Endodermal cell (in vitro differentiated cells): ENCODE measurements at regions not wholly inside any gene's neighbourhood (a gene's known extent, or its start where the extent isn't known, plus 50 kb on each side); places are given as distances from the start of the nearest gene placed in this dataset.
"Not testable (repeated sequence)": the region's sequence is repeated elsewhere in the genome, so short reads cannot be mapped to it uniquely, and the experiment has no call there.

ENCODE experiments used
- DNase-seq: peaks from one replicate; pipeline ENCODE4 v3.0.0-alpha.2; 2017
- H3K27ac ChIP-seq: 2 replicates; pipeline ENCODE4 v1.5.1; 2013; ENCODE audit warnings: mild to moderate bottlenecking, low read depth, low read length, moderate library complexity
- H3K27me3 ChIP-seq: 2 replicates; pipeline ENCODE4 v1.6.1; 2013; ENCODE audit warnings: mild to moderate bottlenecking, low read length, moderate library complexity; ENCODE audit not compliant: insufficient read depth, control insufficient read depth, poor library complexity, severe bottlenecking
- H3K36me3 ChIP-seq: 2 replicates; pipeline ENCODE4 v1.7.0; 2013; ENCODE audit warnings: mild to moderate bottlenecking, low read length, moderate library complexity; ENCODE audit not compliant: control insufficient read depth, insufficient read depth
- H3K4me1 ChIP-seq: one replicate; pipeline ENCODE4 v1.7.0; 2013; ENCODE audit warnings: low read length; ENCODE audit not compliant: control insufficient read depth, insufficient read depth
- H3K4me3 ChIP-seq: 2 replicates; pipeline ENCODE4 v1.5.1; 2013; ENCODE audit warnings: mild to moderate bottlenecking, low read length, moderate library complexity
- H3K9ac ChIP-seq: 2 replicates; pipeline ENCODE4 v1.6.1; 2013; ENCODE audit warnings: mild to moderate bottlenecking, low read length, moderate library complexity; ENCODE audit not compliant: poor library complexity, severe bottlenecking; ENCODE audit errors: extremely low read depth
- H3K9me3 ChIP-seq: 2 replicates; pipeline ENCODE4 v1.6.1; 2013; ENCODE audit warnings: mild to moderate bottlenecking, low read length, moderate library complexity; ENCODE audit not compliant: control insufficient read depth
- H3K27ac Mint-ChIP-seq: 2 replicates; pipeline ENCODE4 v1.8.0; 2020; ENCODE audit warnings: mixed read lengths
- H3K27me3 Mint-ChIP-seq: 2 replicates; pipeline ENCODE4 v1.8.0; 2021; ENCODE audit warnings: mild to moderate bottlenecking, mixed read lengths; ENCODE audit not compliant: insufficient read depth
- H3K36me3 Mint-ChIP-seq: 2 replicates; pipeline ENCODE4 v1.8.0; 2020; ENCODE audit warnings: low read depth, mixed read lengths
- H3K4me1 Mint-ChIP-seq: 2 replicates; pipeline ENCODE4 v1.8.0; 2020; ENCODE audit warnings: mixed read lengths
- H3K4me3 Mint-ChIP-seq: 2 replicates; pipeline ENCODE4 v1.8.0; 2020; ENCODE audit warnings: mild to moderate bottlenecking, moderate library complexity, mixed read lengths
- H3K9me3 Mint-ChIP-seq: 2 replicates; pipeline ENCODE4 v1.8.0; 2020; ENCODE audit warnings: mild to moderate bottlenecking, mixed read lengths
- WGBS, 2 experiments: methylation state at CpG; one replicate each; pipeline versions ENCODE4 v1.1.5 to v1.1.7; 2013; ENCODE audit warnings: missing lambda C conversion rate in 2 of 2, mixed read lengths in 1 of 2; ENCODE audit not compliant: insufficient coverage in 1 of 2, insufficient read length in 1 of 2; 5-methylcytosine and 5-hydroxymethylcytosine counted together
- TF ChIP-seq, protein P1 (sequence below): fragments of 200-600 bp; sonication (generic); conservative IDR thresholded peaks from 2 replicates; pipeline ENCODE4 v1.5.0; 2021; ENCODE audit warnings: antibody characterized with exemption, mild to moderate bottlenecking

GRCh38 chrX:148120999-148121623 lies 140.0 kb downstream of the FMR1NB start:
- Histone ChIP-seq H3K27ac (no peak overlapping the region), H3K9me3 (no peaks in the 10 kb centered on the region), H3K4me3 (no peak overlapping the region), H3K27me3 (no peaks in the 10 kb centered on the region), H3K36me3 (no peaks in the 10 kb centered on the region), H3K4me1 (no peaks in the 10 kb centered on the region), H3K9ac (no peak overlapping the region)
- no peak overlapping the region for H3K4me3 Mint-ChIP-seq
- no peaks in the 10 kb centered on the region for H3K4me1 Mint-ChIP-seq
- TF ChIP-seq, protein P1, sequence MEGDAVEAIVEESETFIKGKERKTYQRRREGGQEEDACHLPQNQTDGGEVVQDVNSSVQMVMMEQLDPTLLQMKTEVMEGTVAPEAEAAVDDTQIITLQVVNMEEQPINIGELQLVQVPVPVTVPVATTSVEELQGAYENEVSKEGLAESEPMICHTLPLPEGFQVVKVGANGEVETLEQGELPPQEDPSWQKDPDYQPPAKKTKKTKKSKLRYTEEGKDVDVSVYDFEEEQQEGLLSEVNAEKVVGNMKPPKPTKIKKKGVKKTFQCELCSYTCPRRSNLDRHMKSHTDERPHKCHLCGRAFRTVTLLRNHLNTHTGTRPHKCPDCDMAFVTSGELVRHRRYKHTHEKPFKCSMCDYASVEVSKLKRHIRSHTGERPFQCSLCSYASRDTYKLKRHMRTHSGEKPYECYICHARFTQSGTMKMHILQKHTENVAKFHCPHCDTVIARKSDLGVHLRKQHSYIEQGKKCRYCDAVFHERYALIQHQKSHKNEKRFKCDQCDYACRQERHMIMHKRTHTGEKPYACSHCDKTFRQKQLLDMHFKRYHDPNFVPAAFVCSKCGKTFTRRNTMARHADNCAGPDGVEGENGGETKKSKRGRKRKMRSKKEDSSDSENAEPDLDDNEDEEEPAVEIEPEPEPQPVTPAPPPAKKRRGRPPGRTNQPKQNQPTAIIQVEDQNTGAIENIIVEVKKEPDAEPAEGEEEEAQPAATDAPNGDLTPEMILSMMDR = no peak
- no peak for DNase-seq
- H3K9me3 Mint-ChIP-seq = peaks cover 44% of the 10 kb centered on the region
- no peaks in the 10 kb centered on the region for H3K36me3 Mint-ChIP-seq
- H3K27ac Mint-ChIP-seq = no peak overlapping the region
- H3K27me3 Mint-ChIP-seq = no peaks in the 10 kb centered on the region
- WGBS, 2 experiments = 83% methylated on average over 1 of the region's 3 CpGs; no CpG with 5 or more reads in 1 of the 2 experiments

DNA sequence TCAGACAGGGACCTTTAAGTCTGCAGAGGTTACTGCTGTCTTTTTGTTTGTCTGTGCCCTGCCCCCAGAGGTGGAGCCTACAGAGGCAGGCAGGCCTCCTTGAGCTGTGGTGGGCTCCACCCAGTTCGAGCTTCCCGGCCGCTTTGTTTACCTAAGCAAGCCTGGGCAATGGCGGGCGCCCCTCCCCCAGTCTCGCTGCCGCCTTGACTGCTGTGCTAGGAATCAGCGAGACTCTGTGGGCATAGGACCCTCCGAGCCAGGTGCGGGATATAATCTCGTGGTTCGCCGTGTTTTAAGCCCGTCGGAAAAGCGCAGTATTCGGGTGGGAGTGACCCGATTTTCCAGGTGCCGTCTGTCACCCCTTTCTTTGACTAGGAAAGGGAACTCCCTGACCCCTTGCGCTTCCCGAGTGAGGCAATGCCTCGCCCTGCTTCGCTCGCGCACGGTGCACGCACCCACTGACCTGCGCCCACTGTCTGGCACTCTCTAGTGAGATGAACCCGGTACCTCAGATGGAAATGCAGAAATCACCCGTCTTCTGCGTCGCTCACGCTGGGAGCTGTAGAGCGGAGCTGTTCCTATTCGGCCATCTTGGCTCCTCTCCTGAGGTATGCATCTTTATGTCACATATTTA lies 147.9 kb downstream of the FMR1NB start:
- H3K27ac Mint-ChIP-seq = peak overlapping the region; percentile 92
- H3K36me3 ChIP-seq, H3K9me3 ChIP-seq, H3K4me1 Mint-ChIP-seq, H3K27ac ChIP-seq, H3K36me3 Mint-ChIP-seq, H3K4me1 ChIP-seq, H3K9ac ChIP-seq, H3K27me3 Mint-ChIP-seq, H3K4me3 ChIP-seq, H3K27me3 ChIP-seq: not testable (repeated sequence)
- DNase-seq = peak; percentile 58
- 53 to 100% methylated on average over 6 to 25 of the region's 35 CpGs for WGBS, 2 experiments
- peaks cover 23% of the 10 kb centered on the region for H3K9me3 Mint-ChIP-seq
- H3K4me3 Mint-ChIP-seq = peak overlapping the region; percentile 73

DNA sequence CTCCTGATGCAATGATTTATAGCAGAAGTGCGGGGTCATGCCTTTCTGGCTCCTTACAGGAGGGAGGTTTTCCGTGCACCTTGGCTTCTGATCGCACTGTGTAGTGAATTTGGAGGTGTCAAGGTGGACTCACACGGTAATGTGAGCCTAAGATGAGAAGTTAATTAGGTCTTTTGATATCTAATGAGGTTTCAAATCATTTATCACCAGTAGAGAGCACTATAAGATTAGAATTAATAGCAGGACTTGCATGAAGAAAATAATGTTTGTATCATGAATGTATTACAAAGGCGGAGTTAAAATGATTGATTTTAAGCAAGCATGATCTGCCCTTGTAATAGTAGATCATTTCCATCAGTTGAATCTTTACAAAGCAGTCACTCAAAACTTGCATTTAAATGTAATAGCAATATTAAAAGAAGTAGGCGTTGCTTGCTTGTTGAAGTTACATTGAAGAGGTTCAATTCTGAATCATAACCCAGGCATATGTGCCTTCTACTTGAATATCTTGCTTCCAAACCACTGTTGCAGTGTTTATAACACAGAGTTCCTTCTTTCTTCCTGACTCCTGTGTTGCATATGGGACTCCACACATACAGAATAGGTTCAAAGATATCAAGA lies 152.1 kb downstream of the FMR1NB start:
- no peaks in the 10 kb centered on the region for H3K27me3 ChIP-seq
- H3K4me1 ChIP-seq = no peaks in the 10 kb centered on the region
- Mint-ChIP-seq H3K27ac (no peak overlapping the region), H3K36me3 (no peaks in the 10 kb centered on the region), H3K4me1 (no peaks in the 10 kb centered on the region), H3K9me3 (peaks cover 31% of the 10 kb centered on the region), H3K4me3 (no peak overlapping the region), H3K27me3 (no peaks in the 10 kb centered on the region)
- H3K4me3 ChIP-seq = no peak overlapping the region
- 50 to 67% methylated on average over 2 to 4 of the region's 6 CpGs for WGBS, 2 experiments
- no peaks in the 10 kb centered on the region for H3K9me3 ChIP-seq
- TF ChIP-seq, protein P1 = peak; percentile 32
- no peak overlapping the region for H3K9ac ChIP-seq
- DNase-seq = no peak
- no peak overlapping the region for H3K27ac ChIP-seq
- no peaks in the 10 kb centered on the region for H3K36me3 ChIP-seq
